PC-3 (cell line): ENCODE measurements at regions not wholly inside any gene's neighbourhood (a gene's known extent, or its start where the extent isn't known, plus 50 kb on each side); places are given as distances from the start of the nearest gene placed in this dataset.

Experiments used
- CTCF ChIP-seq: fragments of 300-600 bp; sonication (generic); conservative IDR thresholded peaks from 2 replicates; pipeline ENCODE4 v1.5.1; 2017; ENCODE audit warnings: antibody characterized with exemption, low read depth, mild to moderate bottlenecking, low read length
- EZH2 ChIP-seq: fragments of 300-600 bp; sonication (generic); IDR thresholded peaks from one replicate; pipeline ENCODE4 v1.6.1; 2017; ENCODE audit warnings: antibody characterized with exemption, mild to moderate bottlenecking, low read length; ENCODE audit not compliant: unreplicated experiment
- EZH2phosphoT487 ChIP-seq: fragments of 300-600 bp; sonication (generic); IDR thresholded peaks from 2 replicates; pipeline ENCODE4 v1.6.1; 2018; ENCODE audit warnings: mild to moderate bottlenecking, antibody characterized with exemption, low read length, borderline replicate concordance

DNA sequence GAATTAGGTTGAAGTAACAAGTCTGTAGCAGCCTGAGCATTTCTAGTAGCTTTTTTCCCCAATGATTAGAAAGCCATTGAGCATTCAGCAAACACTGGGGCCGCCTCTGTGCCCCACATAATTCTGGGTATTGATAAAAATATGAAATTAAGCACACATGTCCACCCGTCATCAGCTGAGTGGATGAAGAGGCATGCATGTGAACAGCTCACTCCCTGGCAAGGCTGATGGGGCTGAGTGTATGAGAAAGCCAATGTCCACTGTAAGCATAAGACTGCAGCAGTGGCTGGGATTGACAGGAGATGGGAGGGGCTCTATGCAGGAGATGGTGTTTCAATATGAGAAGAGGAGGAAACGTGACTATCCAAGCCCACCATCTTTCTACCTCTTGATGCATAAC is 124.4 kb upstream of the KLHL29 start:
- TF ChIP-seq EZH2phosphoT487 (no peak), CTCF (no peak), EZH2 (no peak)
